GM21381 (cell line): ENCODE measurements at regions not wholly inside any gene's neighbourhood (a gene's known extent, or its start where the extent isn't known, plus 50 kb on each side); places are given as distances from the start of the nearest gene placed in this dataset.
"Not testable (repeated sequence)": the region's sequence is repeated elsewhere in the genome, so short reads cannot be mapped to it uniquely, and the experiment has no call there.

Source experiments
- ATAC-seq: cut with Tn5 transposase; IDR thresholded peaks from one replicate; pipeline ENCODE4 v1.9.1; 2021; ENCODE audit warnings: mild to moderate bottlenecking, moderate library complexity; ENCODE audit not compliant: unreplicated experiment

DNA sequence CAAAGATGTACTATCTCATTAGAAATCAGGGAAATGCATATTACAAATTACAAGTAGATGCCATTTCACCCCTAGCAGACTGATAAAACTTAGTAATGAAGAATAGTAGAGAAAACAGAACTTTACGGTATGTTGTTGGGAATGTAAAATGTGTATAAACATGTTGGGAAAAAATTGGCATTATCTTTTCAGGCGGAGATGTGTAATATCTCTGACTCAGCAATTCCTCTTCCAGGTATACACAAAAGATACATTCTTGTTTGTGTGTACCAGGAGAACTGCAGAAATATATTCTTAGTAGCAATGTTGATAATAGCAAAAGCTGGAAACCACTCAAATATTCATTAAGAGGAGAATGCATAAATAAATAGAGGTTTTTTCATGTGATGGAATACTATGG lies 204.5 kb downstream of the LPIN1 start:
- no peak for ATAC-seq

- not testable (repeated sequence) for ATAC-seq
Observed at GRCh38 chr2:11951492-11951891, 205.1 kb downstream of the LPIN1 start.

GRCh38 chr2:11953258-11953657 lies 206.8 kb downstream of the LPIN1 start:
- no peak for ATAC-seq

- no peak for ATAC-seq
Observed at GRCh38 chr2:11955314-11955713, 208.9 kb downstream of the LPIN1 start.

DNA sequence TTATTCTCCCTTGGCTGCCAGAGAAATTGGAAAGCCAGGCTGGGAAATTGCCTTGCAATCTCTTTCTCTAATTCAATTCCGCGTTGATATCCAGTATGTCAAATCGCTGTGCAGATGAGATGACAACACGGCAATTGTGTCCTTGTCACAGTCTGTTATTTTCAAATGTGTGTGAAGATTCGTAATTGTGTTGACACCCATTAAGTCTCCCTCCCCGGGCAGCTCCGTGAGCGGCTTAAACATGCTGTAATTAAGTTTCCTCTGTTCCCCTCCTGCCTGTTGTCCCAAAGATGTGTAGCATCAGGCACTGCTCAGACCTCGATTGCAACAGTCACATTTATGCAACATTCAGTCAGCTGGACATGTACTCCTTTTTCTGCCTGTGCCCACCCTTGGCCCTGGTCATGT lies 209.5 kb downstream of the LPIN1 start:
- ATAC-seq: no peak

GRCh38 chr2:11962707-11963328 lies 216.4 kb downstream of the LPIN1 start:
- no peak for ATAC-seq

- no peak for ATAC-seq
Observed at GRCh38 chr2:11963966-11964365, 217.5 kb downstream of the LPIN1 start.

- no peak for ATAC-seq
Observed at GRCh38 chr2:11967946-11968465, 221.6 kb downstream of the LPIN1 start.

- no peak for ATAC-seq
Observed at GRCh38 chr2:11968521-11968920, 222.1 kb downstream of the LPIN1 start.

- no peak for ATAC-seq
Observed at GRCh38 chr2:11969774-11970173, 223.3 kb downstream of the LPIN1 start.

DNA sequence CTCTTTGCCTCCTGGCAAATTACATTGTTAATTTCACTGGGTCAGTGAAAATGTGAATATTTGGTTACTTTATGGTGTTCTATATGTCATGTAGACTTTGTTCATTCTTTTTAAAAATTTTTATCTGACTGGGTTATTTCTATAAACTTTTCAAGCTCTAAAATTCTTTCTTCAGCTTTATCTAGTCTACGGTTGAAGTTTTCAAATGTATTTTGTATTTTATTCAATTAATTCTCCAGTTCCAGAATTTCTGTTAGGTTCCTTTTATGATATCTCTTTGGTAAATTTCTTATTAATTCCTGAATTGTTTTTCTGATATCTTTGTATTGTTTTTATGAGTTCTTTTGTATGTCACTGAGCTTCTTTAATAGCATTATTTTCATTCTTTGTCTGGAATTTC lies 228.1 kb downstream of the LPIN1 start:
- ATAC-seq: no peak

- ATAC-seq: no peak
Observed at GRCh38 chr2:11975373-11975772, 228.9 kb downstream of the LPIN1 start.

GRCh38 chr2:11976073-11976472 lies 229.6 kb downstream of the LPIN1 start:
- no peak for ATAC-seq

DNA sequence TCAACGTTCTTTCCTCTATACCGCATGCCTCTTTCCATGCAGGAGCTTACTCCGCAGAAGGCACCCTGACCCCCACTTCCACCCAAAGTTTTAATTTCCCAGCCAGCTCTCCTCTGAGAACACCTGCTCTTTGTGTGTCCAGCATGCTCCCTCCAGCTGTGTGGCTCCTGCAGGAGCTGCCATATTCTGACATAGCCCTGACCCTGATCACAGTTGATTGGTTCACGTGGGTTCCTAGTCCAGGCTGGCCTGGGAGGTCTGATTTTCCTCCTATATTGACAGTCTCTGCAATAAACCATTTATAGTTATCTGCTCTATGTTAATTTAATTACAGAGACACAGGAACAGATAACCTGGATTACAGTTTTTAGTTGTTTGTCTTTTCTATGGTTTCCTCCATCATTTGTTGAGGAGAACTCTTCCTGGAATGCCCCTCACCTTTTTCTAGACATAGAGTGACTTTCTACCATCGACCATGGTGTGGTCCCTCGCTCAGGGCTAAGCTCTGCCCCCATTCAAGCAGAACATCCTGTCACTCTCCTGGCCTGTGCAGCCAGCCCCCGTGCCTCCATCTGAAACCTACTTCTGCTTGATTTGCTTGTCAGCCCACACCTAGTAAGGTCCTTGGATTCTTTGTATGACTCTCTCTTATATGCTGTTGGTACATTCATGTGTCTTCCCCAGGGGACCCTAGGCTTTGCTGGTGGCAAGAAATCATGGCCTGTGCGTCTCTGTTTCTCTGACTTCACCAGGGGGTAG lies 231.5 kb downstream of the LPIN1 start:
- ATAC-seq: no peak

GRCh38 chr2:11980809-11981208 lies 234.4 kb downstream of the LPIN1 start:
- ATAC-seq: no peak

GRCh38 chr2:11983401-11983800 lies 237.0 kb downstream of the LPIN1 start:
- no peak for ATAC-seq

DNA sequence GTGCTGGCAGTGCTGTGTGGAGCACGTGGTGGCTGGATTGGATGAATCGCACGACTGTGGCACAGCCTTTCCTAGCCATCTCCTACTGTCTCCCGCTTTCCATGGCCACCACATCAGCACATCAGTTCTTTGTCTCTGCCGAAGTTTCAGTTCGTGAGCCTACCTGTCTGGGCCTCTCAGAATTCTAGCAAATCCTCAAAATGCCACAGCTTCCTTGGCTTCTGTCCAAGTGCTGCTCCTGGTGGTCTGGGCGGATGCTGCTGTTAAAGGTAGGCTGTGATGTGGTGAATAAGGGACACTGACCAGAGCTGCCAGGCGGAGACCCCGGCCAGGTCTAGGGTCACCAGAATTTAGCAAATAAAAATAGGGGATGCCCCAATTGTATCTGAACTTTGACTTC lies 237.4 kb downstream of the LPIN1 start:
- ATAC-seq: no peak

GRCh38 chr2:11984316-11985158 lies 238.1 kb downstream of the LPIN1 start:
- ATAC-seq: no peak

GRCh38 chr2:11985817-11986566 lies 239.6 kb downstream of the LPIN1 start:
- no peak for ATAC-seq

DNA sequence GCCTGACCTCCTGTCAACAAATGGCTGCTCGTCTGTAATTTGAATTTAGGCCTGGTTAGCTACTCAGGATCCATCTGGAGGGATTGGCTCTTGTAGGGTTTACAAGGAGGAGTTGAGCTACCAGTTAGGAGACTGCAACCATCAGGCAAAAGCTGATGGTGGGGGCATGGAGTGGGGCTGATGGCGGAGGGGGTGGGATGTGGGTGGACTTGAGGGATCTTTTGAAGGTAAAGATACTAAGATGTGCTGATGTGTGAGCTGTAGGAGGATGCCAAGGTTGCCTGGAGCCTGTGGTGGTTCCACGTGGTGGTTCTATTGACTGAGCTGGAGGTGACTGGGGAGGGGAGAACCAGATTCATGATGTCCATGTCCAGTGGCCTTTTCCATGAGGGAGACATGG lies 240.7 kb downstream of the LPIN1 start:
- ATAC-seq: no peak
